ENCODE measurements at regions not wholly inside any gene's neighbourhood (a gene's known extent, or its start where the extent isn't known, plus 50 kb on each side); places are given as distances from the start of the nearest gene placed in this dataset.

DNA sequence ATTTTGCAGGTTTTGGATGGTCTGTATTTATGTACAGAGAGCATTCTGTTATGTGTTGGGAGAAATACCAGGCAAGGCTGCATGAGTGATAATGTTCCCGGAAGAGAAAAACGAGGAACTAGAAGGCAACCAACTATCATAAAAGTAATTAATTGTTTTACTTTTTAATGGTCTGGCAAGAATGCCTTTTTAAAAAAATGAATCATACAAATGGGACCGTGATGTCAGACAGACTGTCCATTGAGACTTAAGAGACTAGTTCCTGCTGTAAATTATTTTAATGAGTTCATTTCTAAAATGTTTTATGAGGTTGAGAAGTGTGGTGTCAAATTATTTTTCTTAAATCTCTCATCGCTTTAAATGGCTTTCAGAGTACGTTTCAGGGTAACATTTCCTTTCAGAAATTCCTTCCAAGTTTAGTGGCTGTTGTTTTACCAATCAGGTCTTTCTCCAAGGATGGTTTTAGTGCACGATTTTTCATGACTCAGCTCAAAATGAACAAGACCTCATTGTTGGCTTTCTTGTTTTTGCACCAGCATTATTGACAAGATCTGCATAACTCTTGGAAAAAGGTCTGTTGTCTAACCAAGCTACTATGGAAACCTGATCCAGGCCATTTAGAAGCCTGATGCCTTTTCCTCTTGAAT is 86.1 kb upstream of the ARHGAP5 start (continued):
- TF ChIP-seq ZNF677 (tag by site-specific recombination; IDR thresholded peaks at IDR 0.05), result no peak
- TF ChIP-seq, protein P1, sequence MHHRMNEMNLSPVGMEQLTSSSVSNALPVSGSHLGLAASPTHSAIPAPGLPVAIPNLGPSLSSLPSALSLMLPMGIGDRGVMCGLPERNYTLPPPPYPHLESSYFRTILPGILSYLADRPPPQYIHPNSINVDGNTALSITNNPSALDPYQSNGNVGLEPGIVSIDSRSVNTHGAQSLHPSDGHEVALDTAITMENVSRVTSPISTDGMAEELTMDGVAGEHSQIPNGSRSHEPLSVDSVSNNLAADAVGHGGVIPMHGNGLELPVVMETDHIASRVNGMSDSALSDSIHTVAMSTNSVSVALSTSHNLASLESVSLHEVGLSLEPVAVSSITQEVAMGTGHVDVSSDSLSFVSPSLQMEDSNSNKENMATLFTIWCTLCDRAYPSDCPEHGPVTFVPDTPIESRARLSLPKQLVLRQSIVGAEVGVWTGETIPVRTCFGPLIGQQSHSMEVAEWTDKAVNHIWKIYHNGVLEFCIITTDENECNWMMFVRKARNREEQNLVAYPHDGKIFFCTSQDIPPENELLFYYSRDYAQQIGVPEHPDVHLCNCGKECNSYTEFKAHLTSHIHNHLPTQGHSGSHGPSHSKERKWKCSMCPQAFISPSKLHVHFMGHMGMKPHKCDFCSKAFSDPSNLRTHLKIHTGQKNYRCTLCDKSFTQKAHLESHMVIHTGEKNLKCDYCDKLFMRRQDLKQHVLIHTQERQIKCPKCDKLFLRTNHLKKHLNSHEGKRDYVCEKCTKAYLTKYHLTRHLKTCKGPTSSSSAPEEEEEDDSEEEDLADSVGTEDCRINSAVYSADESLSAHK (tag by site-specific recombination; IDR thresholded peaks at IDR 0.05), result no peak
- TF ChIP-seq, protein P2, sequence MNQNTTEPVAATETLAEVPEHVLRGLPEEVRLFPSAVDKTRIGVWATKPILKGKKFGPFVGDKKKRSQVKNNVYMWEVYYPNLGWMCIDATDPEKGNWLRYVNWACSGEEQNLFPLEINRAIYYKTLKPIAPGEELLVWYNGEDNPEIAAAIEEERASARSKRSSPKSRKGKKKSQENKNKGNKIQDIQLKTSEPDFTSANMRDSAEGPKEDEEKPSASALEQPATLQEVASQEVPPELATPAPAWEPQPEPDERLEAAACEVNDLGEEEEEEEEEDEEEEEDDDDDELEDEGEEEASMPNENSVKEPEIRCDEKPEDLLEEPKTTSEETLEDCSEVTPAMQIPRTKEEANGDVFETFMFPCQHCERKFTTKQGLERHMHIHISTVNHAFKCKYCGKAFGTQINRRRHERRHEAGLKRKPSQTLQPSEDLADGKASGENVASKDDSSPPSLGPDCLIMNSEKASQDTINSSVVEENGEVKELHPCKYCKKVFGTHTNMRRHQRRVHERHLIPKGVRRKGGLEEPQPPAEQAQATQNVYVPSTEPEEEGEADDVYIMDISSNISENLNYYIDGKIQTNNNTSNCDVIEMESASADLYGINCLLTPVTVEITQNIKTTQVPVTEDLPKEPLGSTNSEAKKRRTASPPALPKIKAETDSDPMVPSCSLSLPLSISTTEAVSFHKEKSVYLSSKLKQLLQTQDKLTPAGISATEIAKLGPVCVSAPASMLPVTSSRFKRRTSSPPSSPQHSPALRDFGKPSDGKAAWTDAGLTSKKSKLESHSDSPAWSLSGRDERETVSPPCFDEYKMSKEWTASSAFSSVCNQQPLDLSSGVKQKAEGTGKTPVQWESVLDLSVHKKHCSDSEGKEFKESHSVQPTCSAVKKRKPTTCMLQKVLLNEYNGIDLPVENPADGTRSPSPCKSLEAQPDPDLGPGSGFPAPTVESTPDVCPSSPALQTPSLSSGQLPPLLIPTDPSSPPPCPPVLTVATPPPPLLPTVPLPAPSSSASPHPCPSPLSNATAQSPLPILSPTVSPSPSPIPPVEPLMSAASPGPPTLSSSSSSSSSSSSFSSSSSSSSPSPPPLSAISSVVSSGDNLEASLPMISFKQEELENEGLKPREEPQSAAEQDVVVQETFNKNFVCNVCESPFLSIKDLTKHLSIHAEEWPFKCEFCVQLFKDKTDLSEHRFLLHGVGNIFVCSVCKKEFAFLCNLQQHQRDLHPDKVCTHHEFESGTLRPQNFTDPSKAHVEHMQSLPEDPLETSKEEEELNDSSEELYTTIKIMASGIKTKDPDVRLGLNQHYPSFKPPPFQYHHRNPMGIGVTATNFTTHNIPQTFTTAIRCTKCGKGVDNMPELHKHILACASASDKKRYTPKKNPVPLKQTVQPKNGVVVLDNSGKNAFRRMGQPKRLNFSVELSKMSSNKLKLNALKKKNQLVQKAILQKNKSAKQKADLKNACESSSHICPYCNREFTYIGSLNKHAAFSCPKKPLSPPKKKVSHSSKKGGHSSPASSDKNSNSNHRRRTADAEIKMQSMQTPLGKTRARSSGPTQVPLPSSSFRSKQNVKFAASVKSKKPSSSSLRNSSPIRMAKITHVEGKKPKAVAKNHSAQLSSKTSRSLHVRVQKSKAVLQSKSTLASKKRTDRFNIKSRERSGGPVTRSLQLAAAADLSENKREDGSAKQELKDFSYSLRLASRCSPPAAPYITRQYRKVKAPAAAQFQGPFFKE (tag by site-specific recombination; IDR thresholded peaks at IDR 0.05; ENCODE audit: borderline replicate concordance), result no peak
- TF ChIP-seq, protein P3, sequence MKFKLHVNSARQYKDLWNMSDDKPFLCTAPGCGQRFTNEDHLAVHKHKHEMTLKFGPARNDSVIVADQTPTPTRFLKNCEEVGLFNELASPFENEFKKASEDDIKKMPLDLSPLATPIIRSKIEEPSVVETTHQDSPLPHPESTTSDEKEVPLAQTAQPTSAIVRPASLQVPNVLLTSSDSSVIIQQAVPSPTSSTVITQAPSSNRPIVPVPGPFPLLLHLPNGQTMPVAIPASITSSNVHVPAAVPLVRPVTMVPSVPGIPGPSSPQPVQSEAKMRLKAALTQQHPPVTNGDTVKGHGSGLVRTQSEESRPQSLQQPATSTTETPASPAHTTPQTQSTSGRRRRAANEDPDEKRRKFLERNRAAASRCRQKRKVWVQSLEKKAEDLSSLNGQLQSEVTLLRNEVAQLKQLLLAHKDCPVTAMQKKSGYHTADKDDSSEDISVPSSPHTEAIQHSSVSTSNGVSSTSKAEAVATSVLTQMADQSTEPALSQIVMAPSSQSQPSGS (tag by site-specific recombination; IDR thresholded peaks at IDR 0.05; ENCODE audit: low read depth), result 0 out of 2 replicates have a peak, but pooled peaks have one; percentile 41
- TF ChIP-seq ZNF473 (tag by site-specific recombination; IDR thresholded peaks at IDR 0.05), result no peak
- peak; percentile 77 for TF ChIP-seq ZNF629 (tag by site-specific recombination; IDR thresholded peaks at IDR 0.05)
- no peak for TF ChIP-seq ZNF560 (tag by site-specific recombination; IDR thresholded peaks at IDR 0.05; ENCODE audit: borderline replicate concordance)
- TF ChIP-seq ZNF223 (tag by site-specific recombination; IDR thresholded peaks at IDR 0.05), result no peak
- TF ChIP-seq ZNF423 (tag by site-specific recombination; IDR thresholded peaks at IDR 0.05), result no peak
- TF ChIP-seq, protein P4, sequence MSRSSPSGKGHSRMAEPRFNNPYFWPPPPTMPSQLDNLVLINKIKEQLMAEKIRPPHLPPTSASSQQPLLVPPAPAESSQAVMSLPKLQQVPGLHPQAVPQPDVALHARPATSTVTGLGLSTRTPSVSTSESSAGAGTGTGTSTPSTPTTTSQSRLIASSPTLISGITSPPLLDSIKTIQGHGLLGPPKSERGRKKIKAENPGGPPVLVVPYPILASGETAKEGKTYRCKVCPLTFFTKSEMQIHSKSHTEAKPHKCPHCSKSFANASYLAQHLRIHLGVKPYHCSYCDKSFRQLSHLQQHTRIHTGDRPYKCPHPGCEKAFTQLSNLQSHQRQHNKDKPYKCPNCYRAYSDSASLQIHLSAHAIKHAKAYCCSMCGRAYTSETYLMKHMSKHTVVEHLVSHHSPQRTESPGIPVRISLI (tag by site-specific recombination; IDR thresholded peaks at IDR 0.05), result 0 out of 2 replicates have a peak, but pooled peaks have one; percentile 35
- no peak for TF ChIP-seq ZNF169 (tag by site-specific recombination; IDR thresholded peaks at IDR 0.05)
- TF ChIP-seq ZNF776 (tag by site-specific recombination; IDR thresholded peaks at IDR 0.05; ENCODE audit: borderline replicate concordance), result no peak
- TF ChIP-seq ZNF354C (tag by site-specific recombination; IDR thresholded peaks at IDR 0.05; ENCODE audit: borderline replicate concordance, low read depth), result no peak
- TF ChIP-seq SP3 (tag by site-specific recombination; IDR thresholded peaks at IDR 0.05), result peak; percentile 31
- no peak for TF ChIP-seq ZNF19 (tag by site-specific recombination; IDR thresholded peaks at IDR 0.05; ENCODE audit: low read depth)
- no peak for TF ChIP-seq ZNF157 (tag by site-specific recombination; IDR thresholded peaks at IDR 0.05)
- no peak for TF ChIP-seq ZNF600 (tag by site-specific recombination; IDR thresholded peaks at IDR 0.05)
- TF ChIP-seq ZNF350 (tag by site-specific recombination; IDR thresholded peaks at IDR 0.05), result 0 out of 2 replicates have a peak, but pooled peaks have one; percentile 23
- TF ChIP-seq MYNN (tag by site-specific recombination; IDR thresholded peaks at IDR 0.05; ENCODE audit: borderline replicate concordance), result no peak
- TF ChIP-seq YY2 (tag by site-specific recombination; IDR thresholded peaks at IDR 0.05), result no peak
- no peak for TF ChIP-seq ZNF768 (tag by site-specific recombination; IDR thresholded peaks at IDR 0.05)
- peak; percentile 77; the same call in 1 of the 2 replicates for TF ChIP-seq ZNF184 (tag by site-specific recombination; IDR thresholded peaks at IDR 0.05)
- TF ChIP-seq, protein P5, sequence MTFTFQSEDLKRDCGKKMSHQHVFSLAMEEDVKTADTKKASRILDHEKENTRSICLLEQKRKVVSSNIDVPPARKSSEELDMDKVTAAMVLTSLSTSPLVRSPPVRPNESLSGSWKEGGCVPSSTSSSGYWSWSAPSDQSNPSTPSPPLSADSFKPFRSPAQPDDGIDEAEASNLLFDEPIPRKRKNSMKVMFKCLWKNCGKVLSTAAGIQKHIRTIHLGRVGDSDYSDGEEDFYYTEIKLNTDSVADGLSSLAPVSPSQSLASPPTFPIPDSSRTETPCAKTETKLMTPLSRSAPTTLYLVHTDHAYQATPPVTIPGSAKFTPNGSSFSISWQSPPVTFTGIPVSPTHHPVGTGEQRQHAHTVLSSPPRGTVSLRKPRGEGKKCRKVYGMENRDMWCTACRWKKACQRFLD (tag by site-specific recombination; IDR thresholded peaks at IDR 0.05), result no peak
- TF ChIP-seq, protein P6, sequence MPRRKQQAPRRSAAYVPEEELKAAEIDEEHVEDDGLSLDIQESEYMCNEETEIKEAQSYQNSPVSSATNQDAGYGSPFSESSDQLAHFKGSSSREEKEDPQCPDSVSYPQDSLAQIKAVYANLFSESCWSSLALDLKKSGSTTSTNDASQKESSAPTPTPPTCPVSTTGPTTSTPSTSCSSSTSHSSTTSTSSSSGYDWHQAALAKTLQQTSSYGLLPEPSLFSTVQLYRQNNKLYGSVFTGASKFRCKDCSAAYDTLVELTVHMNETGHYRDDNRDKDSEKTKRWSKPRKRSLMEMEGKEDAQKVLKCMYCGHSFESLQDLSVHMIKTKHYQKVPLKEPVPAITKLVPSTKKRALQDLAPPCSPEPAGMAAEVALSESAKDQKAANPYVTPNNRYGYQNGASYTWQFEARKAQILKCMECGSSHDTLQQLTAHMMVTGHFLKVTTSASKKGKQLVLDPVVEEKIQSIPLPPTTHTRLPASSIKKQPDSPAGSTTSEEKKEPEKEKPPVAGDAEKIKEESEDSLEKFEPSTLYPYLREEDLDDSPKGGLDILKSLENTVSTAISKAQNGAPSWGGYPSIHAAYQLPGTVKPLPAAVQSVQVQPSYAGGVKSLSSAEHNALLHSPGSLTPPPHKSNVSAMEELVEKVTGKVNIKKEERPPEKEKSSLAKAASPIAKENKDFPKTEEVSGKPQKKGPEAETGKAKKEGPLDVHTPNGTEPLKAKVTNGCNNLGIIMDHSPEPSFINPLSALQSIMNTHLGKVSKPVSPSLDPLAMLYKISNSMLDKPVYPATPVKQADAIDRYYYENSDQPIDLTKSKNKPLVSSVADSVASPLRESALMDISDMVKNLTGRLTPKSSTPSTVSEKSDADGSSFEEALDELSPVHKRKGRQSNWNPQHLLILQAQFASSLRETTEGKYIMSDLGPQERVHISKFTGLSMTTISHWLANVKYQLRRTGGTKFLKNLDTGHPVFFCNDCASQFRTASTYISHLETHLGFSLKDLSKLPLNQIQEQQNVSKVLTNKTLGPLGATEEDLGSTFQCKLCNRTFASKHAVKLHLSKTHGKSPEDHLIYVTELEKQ (tag by site-specific recombination; IDR thresholded peaks at IDR 0.05; ENCODE audit: borderline replicate concordance), result no peak

Measured in HEK293 (cell line).